GM19025 (cell line): ENCODE measurements at regions not wholly inside any gene's neighbourhood (a gene's known extent, or its start where the extent isn't known, plus 50 kb on each side); places are given as distances from the start of the nearest gene placed in this dataset.

Experiments used
- ATAC-seq: cut with Tn5 transposase; IDR thresholded peaks from one replicate; pipeline ENCODE4 v1.9.1; 2021; ENCODE audit warnings: mild to moderate bottlenecking, low read depth, moderate library complexity; ENCODE audit not compliant: unreplicated experiment

- ATAC-seq, result no peak
These were observed 50.6 kb upstream of the PARD3B start for GRCh38 chr2:204494681-204495080.

GRCh38 chr2:204495381-204495780, 49.9 kb upstream of the PARD3B start:
- no peak for ATAC-seq
